H1 (cell line): ENCODE measurements at regions not wholly inside any gene's neighbourhood (a gene's known extent, or its start where the extent isn't known, plus 50 kb on each side); places are given as distances from the start of the nearest gene placed in this dataset.

Source experiments
- CTCF ChIP-seq, 3 experiments: IDR thresholded peaks; 1 replicate in 2 of 3; 2 replicates in 1 of 3; pipeline versions ENCODE4 v1.5.1 to v1.6.1; 2011; ENCODE audit warnings: low read length in 3 of 3, mild to moderate bottlenecking in 3 of 3, inconsistent platforms in 2 of 3, low read depth in 1 of 3, moderate library complexity in 1 of 3; ENCODE audit not compliant: insufficient read depth in 1 of 3; ENCODE audit errors: control extremely low read depth in 1 of 3
- EZH2 ChIP-seq: fragments of 200-600 bp; sonication (generic); IDR thresholded peaks from 2 replicates; pipeline ENCODE4 v1.7.1; 2012; ENCODE audit warnings: low read depth, mild to moderate bottlenecking, moderate library complexity, low read length, inconsistent platforms; ENCODE audit not compliant: severe bottlenecking
- FOSL1 ChIP-seq: IDR thresholded peaks from 2 replicates; pipeline ENCODE4 v1.6.1; 2011; ENCODE audit warnings: mild to moderate bottlenecking, low read depth, low read length, moderate library complexity; ENCODE audit not compliant: insufficient read depth
- POLR2A ChIP-seq, 2 experiments: IDR thresholded peaks; 1 replicate in 1 of 2; 2 replicates in 1 of 2; pipeline ENCODE4 v1.6.1; 2011; ENCODE audit warnings: low read depth in 2 of 2, low read length in 2 of 2, mild to moderate bottlenecking in 2 of 2; ENCODE audit errors: control extremely low read depth in 1 of 2

GRCh38 chr18:14969500-14969899 lies 221.5 kb downstream of the ANKRD30B start:
- TF ChIP-seq CTCF (IDR thresholded peaks at IDR 0.05; ENCODE audit: control extremely low read depth in 1 of 3, insufficient read depth in 1 of 3, low read depth in 1 of 3, low read length in 3 of 3) (no peak), FOSL1 (no peak), EZH2 (no peak), POLR2A (IDR thresholded peaks at IDR 0.05; ENCODE audit: control extremely low read depth in 1 of 2, low read depth in 2 of 2, low read length in 2 of 2) (no peak)
